GM23248 (cell line): ENCODE measurements at regions not wholly inside any gene's neighbourhood (a gene's known extent, or its start where the extent isn't known, plus 50 kb on each side); places are given as distances from the start of the nearest gene placed in this dataset.

Experiments used
- DNase-seq: peaks from one replicate; pipeline ENCODE4 v3.0.0-alpha.2; 2015
- H2AFZ ChIP-seq: fragments of 200-600 bp; sonication (generic); 2 replicates; pipeline ENCODE4 v1.6.1; 2016; ENCODE audit warnings: antibody characterized with exemption
- H3F3A ChIP-seq: fragments of 200-600 bp; sonication (generic); 2 replicates; pipeline ENCODE4 v1.6.1; 2016; ENCODE audit warnings: mild to moderate bottlenecking, antibody characterized with exemption, mixed run types; ENCODE audit not compliant: insufficient read depth
- H3K27ac ChIP-seq: fragments of 200-600 bp; sonication (generic); 2 replicates; pipeline ENCODE4 v1.5.1; 2016; ENCODE audit warnings: mild to moderate bottlenecking
- H3K27me3 ChIP-seq: fragments of 200-600 bp; sonication (generic); replicated peaks from 2 replicates; pipeline ENCODE4 v1.6.1; 2016; ENCODE audit warnings: mild to moderate bottlenecking; ENCODE audit not compliant: insufficient read depth
- H3K36me3 ChIP-seq: fragments of 200-600 bp; sonication (generic); 2 replicates; pipeline ENCODE4 v1.6.1; 2016; ENCODE audit warnings: low read depth, mild to moderate bottlenecking
- H3K4me1 ChIP-seq: fragments of 200-600 bp; sonication (generic); 2 replicates; pipeline ENCODE4 v1.6.1; 2016; ENCODE audit warnings: mild to moderate bottlenecking; ENCODE audit not compliant: insufficient read depth
- H3K4me2 ChIP-seq: fragments of 200-600 bp; sonication (generic); one replicate; pipeline ENCODE4 v1.6.1; 2016; ENCODE audit warnings: mild to moderate bottlenecking; ENCODE audit not compliant: unreplicated experiment
- H3K4me3 ChIP-seq: fragments of 200-600 bp; sonication (generic); 2 replicates; pipeline ENCODE4 v1.5.1; 2016; ENCODE audit warnings: mild to moderate bottlenecking
- H3K79me2 ChIP-seq: fragments of 200-600 bp; sonication (generic); 2 replicates; pipeline ENCODE4 v1.6.1; 2016; ENCODE audit warnings: mild to moderate bottlenecking; ENCODE audit not compliant: insufficient read depth
- H3K9ac ChIP-seq: fragments of 200-600 bp; sonication (generic); 2 replicates; pipeline ENCODE4 v1.6.1; 2016; ENCODE audit warnings: mild to moderate bottlenecking
- H3K9me2 ChIP-seq: fragments of 200-600 bp; sonication (generic); 2 replicates; pipeline ENCODE4 v1.6.1; 2016; ENCODE audit warnings: mixed run types, mild to moderate bottlenecking, moderate library complexity; ENCODE audit not compliant: insufficient read depth
- H3K9me3 ChIP-seq: fragments of 200-600 bp; sonication (generic); one replicate; pipeline ENCODE4 v1.6.1; 2017; ENCODE audit warnings: low read depth
- H4K20me1 ChIP-seq: fragments of 200-600 bp; sonication (generic); 2 replicates; pipeline ENCODE4 v1.6.0; 2016; ENCODE audit not compliant: insufficient read depth
- EZH2 ChIP-seq: fragments of 200-600 bp; sonication (generic); IDR thresholded peaks from 2 replicates; pipeline ENCODE4 v1.6.1; 2018; ENCODE audit warnings: antibody characterized with exemption, mild to moderate bottlenecking; ENCODE audit not compliant: insufficient read depth, poor library complexity, severe bottlenecking
- EZH2phosphoT487 ChIP-seq: fragments of 200-600 bp; sonication (generic); IDR thresholded peaks from 2 replicates; pipeline ENCODE4 v1.6.1; 2018; ENCODE audit warnings: antibody characterized with exemption, moderate library complexity, mild to moderate bottlenecking, low read depth; ENCODE audit not compliant: insufficient read depth
- WGBS, 2 experiments: methylation state at CpG; one replicate each; pipeline ENCODE4 v1.1.6; 2015 to 2017; ENCODE audit warnings: low lambda C conversion rate in 2 of 2, low coverage in 1 of 2; ENCODE audit errors: missing lambda C conversion rate in 2 of 2; 5-methylcytosine and 5-hydroxymethylcytosine counted together
- in situ Hi-C: fragments of 300-500 bp; cut with MboI; formaldehyde crosslinking; loops from 2 replicates; pipeline ENCODE4 v1.15.0; 2020

DNA sequence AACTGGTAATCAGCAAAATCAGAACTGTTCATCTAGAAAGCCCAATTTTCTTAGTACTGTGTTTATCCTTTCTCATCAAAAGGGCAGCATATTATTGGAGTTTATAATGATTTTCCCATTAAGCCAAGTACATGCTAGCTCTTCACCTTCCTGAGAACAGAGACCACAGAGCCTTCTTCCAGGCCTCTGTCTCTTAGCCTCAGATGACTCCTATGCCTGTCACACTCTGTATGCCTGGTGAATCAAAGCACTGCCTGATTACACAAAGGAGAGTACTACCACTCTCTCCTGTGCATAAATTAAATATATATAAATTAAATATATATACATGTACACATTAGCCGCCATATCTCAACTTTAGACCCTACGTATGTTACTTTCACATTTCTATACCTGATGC is 636.1 kb downstream of the NTRK3 start:
- no peak overlapping the region; the same call in 1 of the 2 replicates for H3K27ac ChIP-seq
- no peak overlapping the region for H3K4me3 ChIP-seq
- no peak overlapping the region for H3K4me2 ChIP-seq
- peaks cover 25% of the 10 kb centered on the region for H3F3A ChIP-seq
- no peak overlapping the region for H3K9ac ChIP-seq
- H2AFZ ChIP-seq, result no peak overlapping the region
- H3K4me1 ChIP-seq, result peaks cover 16% of the 10 kb centered on the region
- no peaks in the 10 kb centered on the region for H3K9me2 ChIP-seq
- H3K36me3 ChIP-seq, result no peaks in the 10 kb centered on the region
- in situ Hi-C loops, result no loop called here
- H3K79me2 ChIP-seq, result no peaks in the 10 kb centered on the region
- TF ChIP-seq EZH2phosphoT487, result no peak
- TF ChIP-seq EZH2, result no peak
- H3K27me3 ChIP-seq, result no peaks in the 10 kb centered on the region
- H3K9me3 ChIP-seq, result no peaks in the 10 kb centered on the region
- 90 to 96% methylated on average over 2 of the region's 2 CpGs for WGBS, 2 experiments
- DNase-seq, result peak; percentile 44
- H4K20me1 ChIP-seq, result no peaks in the 10 kb centered on the region

DNA sequence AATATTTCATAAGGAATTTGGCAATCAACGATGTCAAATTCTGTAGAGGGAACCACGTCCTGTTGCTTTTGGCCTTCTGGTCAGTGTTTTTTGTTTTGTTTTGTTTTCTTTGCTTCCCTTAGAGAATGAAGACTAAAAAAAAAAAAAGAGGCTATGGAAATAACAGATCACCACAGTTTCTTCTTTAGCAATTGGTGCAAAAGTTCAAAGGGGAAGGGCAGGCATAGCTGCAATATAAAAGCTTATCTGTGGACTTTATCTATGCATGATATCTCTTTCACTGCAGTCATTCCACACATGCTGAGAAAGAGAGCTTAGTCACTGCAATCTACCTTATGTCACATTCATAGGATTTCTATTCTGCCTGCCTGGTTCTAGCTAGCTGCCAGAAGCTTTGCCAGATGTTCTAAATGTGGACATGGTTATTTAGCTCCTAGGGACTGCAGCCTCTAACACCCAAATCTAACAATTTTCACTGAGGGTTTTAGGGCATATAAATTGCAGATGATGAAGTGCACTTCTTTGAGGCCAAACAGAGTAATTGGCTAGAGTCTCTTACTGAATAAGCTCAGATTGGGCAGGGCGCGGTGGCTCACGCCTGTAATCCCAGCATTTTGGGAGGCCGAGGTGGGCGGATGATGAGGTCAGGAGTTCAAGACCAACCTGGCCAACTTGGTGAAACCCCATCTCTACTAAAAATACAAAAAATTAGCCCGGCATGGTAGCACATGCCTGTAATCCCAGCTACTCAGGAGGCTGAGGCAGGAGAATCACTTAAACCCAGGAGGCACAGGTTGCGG is 637.2 kb downstream of the NTRK3 start:
- TF ChIP-seq EZH2phosphoT487, result no peak
- no peak for TF ChIP-seq EZH2
- H3K27me3 ChIP-seq, result no peaks in the 10 kb centered on the region
- 0 out of 2 replicates have a peak overlapping the region, but pooled peaks have one; percentile 11 for H3K4me3 ChIP-seq
- no peaks in the 10 kb centered on the region for H3K9me2 ChIP-seq
- H3K4me1 ChIP-seq, result peaks cover 16% of the 10 kb centered on the region
- no peaks in the 10 kb centered on the region for H3K9me3 ChIP-seq
- H3F3A ChIP-seq, result peaks cover 25% of the 10 kb centered on the region
- H2AFZ ChIP-seq, result peak overlapping the region; percentile 16; the same call in 1 of the 2 replicates
- peak; percentile 72 for DNase-seq
- WGBS, 2 experiments, result 20% methylated on average over 9 of the region's 9 CpGs
- peak overlapping the region; percentile 30; the same call in 1 of the 2 replicates for H3K9ac ChIP-seq
- H3K36me3 ChIP-seq, result no peaks in the 10 kb centered on the region
- H3K79me2 ChIP-seq, result no peaks in the 10 kb centered on the region
- no peaks in the 10 kb centered on the region for H4K20me1 ChIP-seq
- in situ Hi-C loops, result no loop called here
- peak overlapping the region; percentile 73 for H3K27ac ChIP-seq
- peak overlapping the region; percentile 30 for H3K4me2 ChIP-seq

DNA sequence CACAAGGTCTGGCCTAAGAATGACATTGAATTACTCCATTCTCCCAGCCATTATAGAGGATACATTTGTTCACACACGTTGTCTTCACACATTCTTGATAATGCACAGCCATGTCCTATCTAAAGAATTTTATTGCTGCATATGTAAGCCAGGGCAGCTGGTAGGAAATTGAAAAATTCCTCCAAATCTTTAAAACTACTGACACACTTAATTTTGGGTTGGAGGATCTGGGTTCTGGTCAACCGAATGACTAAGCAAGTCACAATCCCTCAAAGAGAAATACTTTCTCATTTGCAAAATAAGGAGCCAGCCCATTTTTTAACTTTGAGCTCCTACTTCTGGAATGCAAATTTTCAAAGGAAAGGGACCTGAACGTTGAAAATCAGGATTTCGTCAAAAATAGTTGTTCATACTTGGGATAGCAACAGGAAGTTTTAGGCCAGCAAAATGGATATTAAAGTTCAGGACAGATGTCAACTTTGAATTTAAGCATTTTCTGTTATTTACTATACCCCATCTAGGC is 638.3 kb downstream of the NTRK3 start:
- H3F3A ChIP-seq, result peaks cover 25% of the 10 kb centered on the region
- peak; percentile 7 for DNase-seq
- H3K9me2 ChIP-seq, result no peaks in the 10 kb centered on the region
- no peaks in the 10 kb centered on the region for H3K36me3 ChIP-seq
- 15 to 17% methylated on average over 4 of the region's 4 CpGs for WGBS, 2 experiments
- H2AFZ ChIP-seq, result peak overlapping the region; percentile 16
- in situ Hi-C loops, result no loop called here
- peak overlapping the region; percentile 73 for H3K27ac ChIP-seq
- no peaks in the 10 kb centered on the region for H4K20me1 ChIP-seq
- H3K4me3 ChIP-seq, result no peak overlapping the region
- H3K4me2 ChIP-seq, result peak overlapping the region; percentile 30
- no peaks in the 10 kb centered on the region for H3K9me3 ChIP-seq
- TF ChIP-seq EZH2, result no peak
- no peak for TF ChIP-seq EZH2phosphoT487
- H3K4me1 ChIP-seq, result peaks cover 16% of the 10 kb centered on the region
- no peaks in the 10 kb centered on the region for H3K79me2 ChIP-seq
- H3K9ac ChIP-seq, result peak overlapping the region; percentile 30; the same call in 1 of the 2 replicates
- no peaks in the 10 kb centered on the region for H3K27me3 ChIP-seq

DNA sequence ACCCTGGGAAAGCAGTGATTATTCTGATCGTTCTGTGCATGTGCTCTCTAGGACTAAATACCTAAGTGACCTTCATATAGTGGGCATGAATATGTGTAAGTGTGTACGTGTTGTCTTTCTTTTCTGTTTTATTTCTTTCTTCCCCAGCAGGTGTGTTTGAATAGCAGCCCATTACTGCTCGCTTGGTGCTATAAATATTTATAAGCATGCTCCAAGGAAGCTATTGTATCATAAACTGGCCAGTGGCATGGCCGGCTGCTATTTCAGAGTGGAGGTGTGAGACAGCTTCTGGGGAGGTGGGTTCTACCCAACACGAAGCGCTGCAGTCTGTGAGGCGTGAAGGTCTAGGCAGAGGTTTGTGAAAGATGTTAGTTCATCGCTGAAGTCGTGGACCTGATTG is 641.8 kb downstream of the NTRK3 start:
- Histone ChIP-seq H3K4me2 (no peak overlapping the region), H3K36me3 (no peaks in the 10 kb centered on the region), H3K27ac (no peak overlapping the region), H3K9me2 (no peaks in the 10 kb centered on the region), H4K20me1 (no peaks in the 10 kb centered on the region), H2AFZ (no peak overlapping the region), H3K9ac (no peak overlapping the region), H3K79me2 (no peaks in the 10 kb centered on the region), H3F3A (peaks cover 22% of the 10 kb centered on the region), H3K27me3 (no peaks in the 10 kb centered on the region), H3K4me1 (peaks cover 23% of the 10 kb centered on the region), H3K9me3 (no peaks in the 10 kb centered on the region), H3K4me3 (no peak overlapping the region)
- in situ Hi-C loops, result no loop called here
- WGBS, 2 experiments, result 66% methylated on average over 9 of the region's 9 CpGs
- TF ChIP-seq EZH2phosphoT487 (no peak), EZH2 (no peak)
- DNase-seq, result no peak
